ENCODE measurements at regions not wholly inside any gene's neighbourhood (a gene's known extent, or its start where the extent isn't known, plus 50 kb on each side); places are given as distances from the start of the nearest gene placed in this dataset.

DNA sequence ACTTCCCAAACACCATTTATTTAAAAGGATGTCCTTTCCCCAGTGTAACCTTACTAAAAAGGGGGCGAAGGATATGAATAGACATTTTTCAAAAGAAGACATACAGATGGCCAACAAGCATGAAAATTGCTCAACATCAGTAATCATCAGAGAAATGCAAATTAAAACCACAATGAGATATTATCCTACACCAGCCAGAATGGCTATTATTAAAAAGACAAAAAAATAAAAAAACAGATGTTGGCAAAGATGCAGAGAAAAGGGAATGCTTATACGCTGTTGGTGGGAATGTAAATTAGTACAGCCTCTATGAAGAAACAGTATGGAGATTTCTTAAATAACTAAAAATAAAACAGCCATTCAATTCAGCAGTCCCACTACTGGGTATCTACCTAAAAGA is 142.3 kb upstream of the NT5C1B start:
- Histone ChIP-seq H3K9ac (ENCODE audit: low read depth, low read length) (no peak overlapping the region), H3K4me2 (ENCODE audit: low read depth, low read length) (no peak overlapping the region), H4K8ac (ENCODE audit: low read depth in 2 of 2, low read length in 2 of 2) (no peak overlapping the region), H2AFZ (replicated peaks; ENCODE audit: low read length, poor library complexity) (no peak overlapping the region), H3K27me3 (ENCODE audit: control insufficient read depth, insufficient read depth, low read length) (no peaks in the 10 kb centered on the region), H2BK5ac (ENCODE audit: low read depth, low read length, poor library complexity, severe bottlenecking) (no peak overlapping the region), H2BK120ac (ENCODE audit: low read depth, low read length) (no peak overlapping the region), H2BK20ac (ENCODE audit: low read depth, low read length) (no peak overlapping the region), H4K5ac (ENCODE audit: low read depth, low read length) (no peak overlapping the region), H3K4me3 (ENCODE audit: insufficient read depth, low read depth, low read length) (no peak overlapping the region), H3K4me1 (ENCODE audit: control insufficient read depth, insufficient read depth, low read length) (no peaks in the 10 kb centered on the region), H3K36me3 (ENCODE audit: control insufficient read depth, insufficient read depth, low read length) (no peaks in the 10 kb centered on the region), H3K27ac (ENCODE audit: insufficient read depth, low read length) (no peak overlapping the region), H2AK5ac (ENCODE audit: low read depth, low read length) (no peak overlapping the region), H3K18ac (ENCODE audit: low read depth, low read length) (no peak overlapping the region), H3K56ac (ENCODE audit: extremely low read depth, insufficient read depth, low read length) (no peak overlapping the region), H3K4ac (ENCODE audit: low read depth, low read length) (no peak overlapping the region), H3K79me1 (ENCODE audit: low read depth in 1 of 2, low read length in 2 of 2) (no peaks in the 10 kb centered on the region), H2BK15ac (ENCODE audit: low read depth, low read length) (no peak overlapping the region), H4K20me1 (ENCODE audit: insufficient read depth, low read length) (no peaks in the 10 kb centered on the region), H3K9me3 (ENCODE audit: control insufficient read depth, insufficient read depth, low read length) (no peaks in the 10 kb centered on the region), H3K23ac (ENCODE audit: low read depth, low read length) (no peak overlapping the region), H3K9me1 (ENCODE audit: insufficient read depth, low read length) (no peaks in the 10 kb centered on the region), H4K91ac (ENCODE audit: insufficient read depth, low read depth, low read length) (no peak overlapping the region), H3K14ac (replicated peaks; ENCODE audit: low read depth, low read length) (no peak overlapping the region), H2AK9ac (replicated peaks; ENCODE audit: low read depth, low read length, poor library complexity) (no peak overlapping the region)
- dilution Hi-C loops (cut with HindIII; ENCODE audit: low sequenced_read_pairs, unreplicated experiment) (no loop called here), intact Hi-C loops (cut with micrococcal nuclease) (no loop called here), in situ Hi-C loops (cut with MboI; ENCODE audit: low sequenced_read_pairs) (no loop called here)
- CTCF ChIA-PET = no interaction called here
- no CpG with 5 or more reads among the region's 2 CpGs for WGBS, 2 experiments (ENCODE audit: extremely low coverage in 2 of 2, insufficient read length in 1 of 2)
- no peak for DNase-seq
- POLR2A ChIA-PET (ENCODE audit: unreplicated experiment) = no interaction called here
- BruUV-seq (replicated peaks) = no TSS peak
- TF ChIP-seq RAD21 (IDR thresholded peaks at IDR 0.05; ENCODE audit: low read length) (no peak), BHLHE40 (IDR thresholded peaks at IDR 0.05; ENCODE audit: low read depth, low read length) (no peak), MAZ (IDR thresholded peaks at IDR 0.05; ENCODE audit: borderline replicate concordance, low read depth, low read length) (no peak), POLR2A (IDR thresholded peaks at IDR 0.05; ENCODE audit: low read depth, low read length) (no peak), RCOR1 (IDR thresholded peaks at IDR 0.05; ENCODE audit: insufficient replicate concordance, low read length) (no peak), NFE2L2 (IDR thresholded peaks at IDR 0.05; ENCODE audit: low read depth, low read length) (no peak), CEBPB (IDR thresholded peaks at IDR 0.05; ENCODE audit: low read depth, low read length) (no peak), SMC3 (IDR thresholded peaks at IDR 0.05; ENCODE audit: low read depth, low read length) (no peak), CHD1 (IDR thresholded peaks at IDR 0.05; ENCODE audit: low read depth, low read length) (no peak), MAFK (IDR thresholded peaks at IDR 0.05; ENCODE audit: low read depth, low read length) (no peak), ELK1 (IDR thresholded peaks at IDR 0.05; ENCODE audit: borderline replicate concordance, low read depth, low read length) (no peak), FOS (IDR thresholded peaks at IDR 0.05; ENCODE audit: low read depth, low read length) (no peak), RFX5 (IDR thresholded peaks at IDR 0.05; ENCODE audit: low read depth, low read length) (no peak), MXI1 (IDR thresholded peaks at IDR 0.05; ENCODE audit: borderline replicate concordance, low read depth, low read length) (no peak)
- TF ChIP-seq, protein P1, sequence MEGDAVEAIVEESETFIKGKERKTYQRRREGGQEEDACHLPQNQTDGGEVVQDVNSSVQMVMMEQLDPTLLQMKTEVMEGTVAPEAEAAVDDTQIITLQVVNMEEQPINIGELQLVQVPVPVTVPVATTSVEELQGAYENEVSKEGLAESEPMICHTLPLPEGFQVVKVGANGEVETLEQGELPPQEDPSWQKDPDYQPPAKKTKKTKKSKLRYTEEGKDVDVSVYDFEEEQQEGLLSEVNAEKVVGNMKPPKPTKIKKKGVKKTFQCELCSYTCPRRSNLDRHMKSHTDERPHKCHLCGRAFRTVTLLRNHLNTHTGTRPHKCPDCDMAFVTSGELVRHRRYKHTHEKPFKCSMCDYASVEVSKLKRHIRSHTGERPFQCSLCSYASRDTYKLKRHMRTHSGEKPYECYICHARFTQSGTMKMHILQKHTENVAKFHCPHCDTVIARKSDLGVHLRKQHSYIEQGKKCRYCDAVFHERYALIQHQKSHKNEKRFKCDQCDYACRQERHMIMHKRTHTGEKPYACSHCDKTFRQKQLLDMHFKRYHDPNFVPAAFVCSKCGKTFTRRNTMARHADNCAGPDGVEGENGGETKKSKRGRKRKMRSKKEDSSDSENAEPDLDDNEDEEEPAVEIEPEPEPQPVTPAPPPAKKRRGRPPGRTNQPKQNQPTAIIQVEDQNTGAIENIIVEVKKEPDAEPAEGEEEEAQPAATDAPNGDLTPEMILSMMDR (conservative IDR thresholded peaks at IDR 0.05; ENCODE audit: low read depth, low read length) = no peak
- TF ChIP-seq, protein P2, sequence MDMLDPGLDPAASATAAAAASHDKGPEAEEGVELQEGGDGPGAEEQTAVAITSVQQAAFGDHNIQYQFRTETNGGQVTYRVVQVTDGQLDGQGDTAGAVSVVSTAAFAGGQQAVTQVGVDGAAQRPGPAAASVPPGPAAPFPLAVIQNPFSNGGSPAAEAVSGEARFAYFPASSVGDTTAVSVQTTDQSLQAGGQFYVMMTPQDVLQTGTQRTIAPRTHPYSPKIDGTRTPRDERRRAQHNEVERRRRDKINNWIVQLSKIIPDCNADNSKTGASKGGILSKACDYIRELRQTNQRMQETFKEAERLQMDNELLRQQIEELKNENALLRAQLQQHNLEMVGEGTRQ (IDR thresholded peaks at IDR 0.05; ENCODE audit: low read depth, low read length) = no peak
- ATAC-seq (ENCODE audit: low read depth) = no peak

Measured in IMR-90 (cell line).